IMR-90 (cell line): ENCODE measurements at regions not wholly inside any gene's neighbourhood (a gene's known extent, or its start where the extent isn't known, plus 50 kb on each side); places are given as distances from the start of the nearest gene placed in this dataset.

Experiments used
- ATAC-seq: fragments of 200-7000 bp; cut with Tn5 transposase; 2 replicates; pipeline ENCODE4 v1.9.1; 2020; ENCODE audit warnings: low read depth, mild to moderate bottlenecking, moderate library complexity
- BruUV-seq: library from RNA; stranded (reverse); fragments of 400-500 nt; replicated peaks from 2 replicates; lab custom pipeline; 2021; lab: Mats Ljungman, UMichigan
- CTCF ChIA-PET: fragments of 300-600 bp; formaldehyde crosslinking; extraction: SDS; loops from one replicate; lab custom pipeline; 2021; ENCODE audit warnings: antibody characterized with exemption; lab: Yijun Ruan, JAX
- POLR2A ChIA-PET: fragments of 300-600 bp; sonication (Branson Sonifier 250); formaldehyde crosslinking; loops from one replicate; lab custom pipeline; 2022; ENCODE audit warnings: antibody characterized with exemption; ENCODE audit not compliant: unreplicated experiment; lab: Charles Lee
- DNase-seq: peaks from one replicate; pipeline ENCODE4 v3.0.0; 2013
- H2AFZ ChIP-seq: replicated peaks from 2 replicates; pipeline ENCODE3; 2013; ENCODE audit warnings: low read length, mild to moderate bottlenecking; ENCODE audit not compliant: poor library complexity
- H2AK5ac ChIP-seq: 2 replicates; pipeline ENCODE4 v1.6.1; 2013; ENCODE audit warnings: low read depth, low read length, inconsistent platforms
- H2AK9ac ChIP-seq: replicated peaks from 2 replicates; pipeline ENCODE3; 2013; ENCODE audit warnings: mild to moderate bottlenecking, low read depth, low read length, moderate library complexity; ENCODE audit not compliant: poor library complexity
- H2BK120ac ChIP-seq: 2 replicates; pipeline ENCODE4 v1.6.1; 2013; ENCODE audit warnings: low read depth, low read length, inconsistent platforms
- H2BK15ac ChIP-seq: 3 replicates; pipeline ENCODE4 v1.6.1; 2013; ENCODE audit warnings: low read depth, low read length, inconsistent platforms
- H2BK20ac ChIP-seq: 2 replicates; pipeline ENCODE4 v1.6.1; 2013; ENCODE audit warnings: low read depth, mild to moderate bottlenecking, inconsistent platforms, low read length, moderate library complexity
- H2BK5ac ChIP-seq: 2 replicates; pipeline ENCODE4 v1.6.1; 2013; ENCODE audit warnings: mild to moderate bottlenecking, low read depth, low read length, inconsistent platforms; ENCODE audit not compliant: poor library complexity, severe bottlenecking
- H3K14ac ChIP-seq: replicated peaks from 2 replicates; pipeline ENCODE4 v1.6.1; 2013; ENCODE audit warnings: low read depth, low read length, inconsistent platforms
- H3K18ac ChIP-seq: 2 replicates; pipeline ENCODE4 v1.6.1; 2013; ENCODE audit warnings: low read depth, low read length, control low read depth
- H3K23ac ChIP-seq: 2 replicates; pipeline ENCODE4 v1.6.1; 2013; ENCODE audit warnings: low read depth, low read length, inconsistent platforms
- H3K27ac ChIP-seq: 2 replicates; pipeline ENCODE4 v1.5.1; 2013; ENCODE audit warnings: mild to moderate bottlenecking, control low read depth, low read length; ENCODE audit not compliant: insufficient read depth
- H3K27me3 ChIP-seq: 2 replicates; pipeline ENCODE4 v1.6.1; 2013; ENCODE audit warnings: low read length; ENCODE audit not compliant: control insufficient read depth, insufficient read depth
- H3K36me3 ChIP-seq: 2 replicates; pipeline ENCODE4 v1.6.1; 2013; ENCODE audit warnings: low read length, mixed read lengths; ENCODE audit not compliant: control insufficient read depth, insufficient read depth
- H3K4ac ChIP-seq: 2 replicates; pipeline ENCODE4 v1.6.1; 2013; ENCODE audit warnings: low read depth, low read length, inconsistent platforms
- H3K4me1 ChIP-seq: 2 replicates; pipeline ENCODE4 v1.6.1; 2013; ENCODE audit warnings: low read length, mixed read lengths; ENCODE audit not compliant: control insufficient read depth, insufficient read depth
- H3K4me2 ChIP-seq: 2 replicates; pipeline ENCODE4 v1.6.1; 2013; ENCODE audit warnings: low read depth, mild to moderate bottlenecking, control low read depth, low read length, moderate library complexity
- H3K4me3 ChIP-seq: 2 replicates; pipeline ENCODE4 v1.5.1; 2013; ENCODE audit warnings: low read depth, mild to moderate bottlenecking, control low read depth, low read length, moderate library complexity; ENCODE audit not compliant: insufficient read depth
- H3K56ac ChIP-seq: 2 replicates; pipeline ENCODE4 v1.6.1; 2013; ENCODE audit warnings: low read length, inconsistent platforms; ENCODE audit not compliant: insufficient read depth; ENCODE audit errors: extremely low read depth
- H3K79me1 ChIP-seq, 2 experiments: 2 replicates each; pipeline ENCODE4 v1.6.1; 2013; ENCODE audit warnings: low read length in 2 of 2, inconsistent platforms in 1 of 2, low read depth in 1 of 2
- H3K9ac ChIP-seq: 2 replicates; pipeline ENCODE4 v1.6.1; 2013; ENCODE audit warnings: low read depth, low read length, control low read depth
- H3K9me1 ChIP-seq: 2 replicates; pipeline ENCODE4 v1.6.1; 2013; ENCODE audit warnings: low read length, inconsistent platforms; ENCODE audit not compliant: insufficient read depth
- H3K9me3 ChIP-seq: 2 replicates; pipeline ENCODE4 v1.6.1; 2013; ENCODE audit warnings: low read length; ENCODE audit not compliant: control insufficient read depth, insufficient read depth
- H4K20me1 ChIP-seq: 2 replicates; pipeline ENCODE4 v1.6.1; 2013; ENCODE audit warnings: low read length, inconsistent platforms; ENCODE audit not compliant: insufficient read depth
- H4K5ac ChIP-seq: 2 replicates; pipeline ENCODE4 v1.6.1; 2013; ENCODE audit warnings: mild to moderate bottlenecking, low read depth, low read length, control low read depth
- H4K8ac ChIP-seq, 2 experiments: 2 replicates each; pipeline ENCODE4 v1.6.1; 2013; ENCODE audit warnings: low read depth in 2 of 2, low read length in 2 of 2, control low read depth in 1 of 2, inconsistent platforms in 1 of 2
- H4K91ac ChIP-seq: 2 replicates; pipeline ENCODE4 v1.6.1; 2013; ENCODE audit warnings: low read depth, low read length, inconsistent platforms; ENCODE audit not compliant: insufficient read depth
- BHLHE40 ChIP-seq: fragments of 150-350 bp; IDR thresholded peaks from 2 replicates; pipeline ENCODE4 v1.6.1; 2016; ENCODE audit warnings: mild to moderate bottlenecking, low read depth, low read length
- CEBPB ChIP-seq: IDR thresholded peaks from 2 replicates; pipeline ENCODE4 v1.6.1; 2012; ENCODE audit warnings: low read depth, low read length, improper control_type of control experiment
- CHD1 ChIP-seq: IDR thresholded peaks from 2 replicates; pipeline ENCODE4 v1.6.1; 2012; ENCODE audit warnings: low read depth, low read length, improper control_type of control experiment
- FOS ChIP-seq: fragments of 150-350 bp; IDR thresholded peaks from 2 replicates; pipeline ENCODE4 v1.6.1; 2016; ENCODE audit warnings: low read depth, low read length
- MAFK ChIP-seq: IDR thresholded peaks from 2 replicates; pipeline ENCODE4 v1.6.1; 2012; ENCODE audit warnings: low read depth, low read length, improper control_type of control experiment
- MAZ ChIP-seq: IDR thresholded peaks from 2 replicates; pipeline ENCODE4 v1.6.1; 2012; ENCODE audit warnings: low read depth, mild to moderate bottlenecking, low read length, improper control_type of control experiment, moderate library complexity, borderline replicate concordance
- MXI1 ChIP-seq: IDR thresholded peaks from 2 replicates; pipeline ENCODE4 v1.6.1; 2012; ENCODE audit warnings: low read depth, mild to moderate bottlenecking, low read length, moderate library complexity, borderline replicate concordance
- NFE2L2 ChIP-seq: fragments of 150-350 bp; IDR thresholded peaks from 2 replicates; pipeline ENCODE4 v1.6.1; 2016; ENCODE audit warnings: low read depth, mild to moderate bottlenecking, low read length
- POLR2A ChIP-seq: IDR thresholded peaks from 2 replicates; pipeline ENCODE4 v1.6.1; 2012; ENCODE audit warnings: mild to moderate bottlenecking, low read depth, low read length
- RAD21 ChIP-seq: IDR thresholded peaks from 2 replicates; pipeline ENCODE4 v1.6.1; 2012; ENCODE audit warnings: low read length, improper control_type of control experiment
- RCOR1 ChIP-seq: IDR thresholded peaks from 2 replicates; pipeline ENCODE4 v1.6.1; 2012; ENCODE audit warnings: mild to moderate bottlenecking, low read length, improper control_type of control experiment; ENCODE audit not compliant: insufficient replicate concordance
- RFX5 ChIP-seq: IDR thresholded peaks from 2 replicates; pipeline ENCODE4 v1.8.0; 2012; ENCODE audit warnings: low read depth, mild to moderate bottlenecking, low read length, moderate library complexity
- SMC3 ChIP-seq: fragments of 150-350 bp; IDR thresholded peaks from 2 replicates; pipeline ENCODE4 v1.6.1; 2016; ENCODE audit warnings: low read depth, mild to moderate bottlenecking, antibody characterized with exemption, low read length, moderate library complexity
- USF2 ChIP-seq: fragments of 150-350 bp; IDR thresholded peaks from 2 replicates; pipeline ENCODE4 v1.6.1; 2017; ENCODE audit warnings: mild to moderate bottlenecking, antibody characterized with exemption, low read length, low read depth
- WGBS, 2 experiments: methylation state at CpG; one replicate each; pipeline versions ENCODE4 v1.1.5 to v1.1.7; 2013; ENCODE audit warnings: missing lambda C conversion rate in 2 of 2; ENCODE audit not compliant: insufficient read length in 1 of 2; ENCODE audit errors: extremely low coverage in 2 of 2; 5-methylcytosine and 5-hydroxymethylcytosine counted together
- dilution Hi-C: fragments of 300-500 bp; cut with HindIII; formaldehyde crosslinking; loops from one replicate; pipeline ENCODE4 v1.14.3; 2018; ENCODE audit warnings: low sequenced_read_pairs; ENCODE audit not compliant: unreplicated experiment
- in situ Hi-C: fragments of 300-500 bp; cut with MboI; formaldehyde crosslinking; loops from 3 replicates; pipeline ENCODE4 v1.14.3; 2019; ENCODE audit warnings: low sequenced_read_pairs, inconsistent platforms, mixed read lengths
- intact Hi-C: fragments of 100-400 bp; cut with micrococcal nuclease; formaldehyde crosslinking; loops from 2 replicates; pipeline ENCODE4 v1.10.0; 2022
- TF ChIP-seq, protein P1 (sequence below): fragments of 150-350 bp; IDR thresholded peaks from 2 replicates; pipeline ENCODE4 v1.6.1; 2016; ENCODE audit warnings: low read depth, mild to moderate bottlenecking, low read length, moderate library complexity, borderline replicate concordance
- TF ChIP-seq, protein P2 (sequence below): conservative IDR thresholded peaks from 2 replicates; pipeline ENCODE4 v1.5.1; 2012; ENCODE audit warnings: mild to moderate bottlenecking, low read depth, low read length, improper control_type of control experiment

DNA sequence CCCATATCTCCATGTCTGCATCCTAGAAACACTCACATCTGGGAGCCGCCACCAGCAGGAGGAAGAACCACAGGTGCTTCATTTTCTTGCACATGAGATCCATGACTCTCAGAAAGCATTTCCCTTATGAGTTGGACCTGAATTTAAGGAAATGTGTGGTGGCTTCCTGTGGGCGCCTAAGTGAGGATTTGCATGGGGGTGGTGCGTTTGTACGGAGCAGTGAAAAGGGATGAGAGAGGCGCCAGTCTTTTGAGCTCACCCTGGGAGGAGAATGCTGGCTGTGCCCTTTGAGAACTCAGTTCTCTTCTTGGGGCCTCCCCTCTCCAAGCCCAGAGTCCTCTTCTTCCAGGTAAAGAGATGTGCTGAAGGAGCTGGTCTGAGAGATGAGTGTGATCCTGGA lies 895.7 kb downstream of the TMEM121 start:
- H4K91ac ChIP-seq = no peak overlapping the region
- H2BK15ac ChIP-seq = no peak overlapping the region
- POLR2A ChIA-PET = no interaction called here
- no peak overlapping the region for H3K27ac ChIP-seq
- in situ Hi-C loops = no loop called here
- intact Hi-C loops = no loop called here
- H4K8ac ChIP-seq = no peak overlapping the region
- TF ChIP-seq RAD21 = no peak
- TF ChIP-seq MAFK = no peak
- no peak for TF ChIP-seq CEBPB
- no peak for TF ChIP-seq RCOR1
- no peak for TF ChIP-seq SMC3
- TF ChIP-seq, protein P1, sequence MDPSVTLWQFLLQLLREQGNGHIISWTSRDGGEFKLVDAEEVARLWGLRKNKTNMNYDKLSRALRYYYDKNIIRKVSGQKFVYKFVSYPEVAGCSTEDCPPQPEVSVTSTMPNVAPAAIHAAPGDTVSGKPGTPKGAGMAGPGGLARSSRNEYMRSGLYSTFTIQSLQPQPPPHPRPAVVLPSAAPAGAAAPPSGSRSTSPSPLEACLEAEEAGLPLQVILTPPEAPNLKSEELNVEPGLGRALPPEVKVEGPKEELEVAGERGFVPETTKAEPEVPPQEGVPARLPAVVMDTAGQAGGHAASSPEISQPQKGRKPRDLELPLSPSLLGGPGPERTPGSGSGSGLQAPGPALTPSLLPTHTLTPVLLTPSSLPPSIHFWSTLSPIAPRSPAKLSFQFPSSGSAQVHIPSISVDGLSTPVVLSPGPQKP = no peak
- no peak for TF ChIP-seq CHD1
- no peak for TF ChIP-seq USF2
- TF ChIP-seq BHLHE40 = no peak
- TF ChIP-seq NFE2L2 = no peak
- no peak for TF ChIP-seq RFX5
- TF ChIP-seq FOS = no peak
- no peak for TF ChIP-seq POLR2A
- no peak for TF ChIP-seq MAZ
- TF ChIP-seq, protein P2, sequence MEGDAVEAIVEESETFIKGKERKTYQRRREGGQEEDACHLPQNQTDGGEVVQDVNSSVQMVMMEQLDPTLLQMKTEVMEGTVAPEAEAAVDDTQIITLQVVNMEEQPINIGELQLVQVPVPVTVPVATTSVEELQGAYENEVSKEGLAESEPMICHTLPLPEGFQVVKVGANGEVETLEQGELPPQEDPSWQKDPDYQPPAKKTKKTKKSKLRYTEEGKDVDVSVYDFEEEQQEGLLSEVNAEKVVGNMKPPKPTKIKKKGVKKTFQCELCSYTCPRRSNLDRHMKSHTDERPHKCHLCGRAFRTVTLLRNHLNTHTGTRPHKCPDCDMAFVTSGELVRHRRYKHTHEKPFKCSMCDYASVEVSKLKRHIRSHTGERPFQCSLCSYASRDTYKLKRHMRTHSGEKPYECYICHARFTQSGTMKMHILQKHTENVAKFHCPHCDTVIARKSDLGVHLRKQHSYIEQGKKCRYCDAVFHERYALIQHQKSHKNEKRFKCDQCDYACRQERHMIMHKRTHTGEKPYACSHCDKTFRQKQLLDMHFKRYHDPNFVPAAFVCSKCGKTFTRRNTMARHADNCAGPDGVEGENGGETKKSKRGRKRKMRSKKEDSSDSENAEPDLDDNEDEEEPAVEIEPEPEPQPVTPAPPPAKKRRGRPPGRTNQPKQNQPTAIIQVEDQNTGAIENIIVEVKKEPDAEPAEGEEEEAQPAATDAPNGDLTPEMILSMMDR = no peak
- TF ChIP-seq MXI1 = no peak
- H3K4me3 ChIP-seq = no peak overlapping the region
- H3K14ac ChIP-seq = no peak overlapping the region
- no peaks in the 10 kb centered on the region for H3K4me1 ChIP-seq
- no peak for DNase-seq
- no peaks in the 10 kb centered on the region for H3K9me1 ChIP-seq
- H2AFZ ChIP-seq = no peak overlapping the region
- dilution Hi-C loops = no loop called here
- H3K18ac ChIP-seq = no peak overlapping the region
- H3K36me3 ChIP-seq = no peaks in the 10 kb centered on the region
- no peak overlapping the region for H2BK5ac ChIP-seq
- no peaks in the 10 kb centered on the region for H3K27me3 ChIP-seq
- WGBS, 2 experiments = no CpG with 5 or more reads among the region's 5 CpGs
- H2AK5ac ChIP-seq = no peak overlapping the region
- H2AK9ac ChIP-seq = no peak overlapping the region
- H3K56ac ChIP-seq = no peak overlapping the region
- H2BK120ac ChIP-seq = no peak overlapping the region
- CTCF ChIA-PET = no interaction called here
- no peak overlapping the region for H3K4ac ChIP-seq
- H4K5ac ChIP-seq = no peak overlapping the region
- H3K9me3 ChIP-seq = peaks cover 2% of the 10 kb centered on the region; the same call in 1 of the 2 replicates
- H3K79me1 ChIP-seq = no peaks in the 10 kb centered on the region
- no TSS peak for BruUV-seq
- no peak overlapping the region for H3K9ac ChIP-seq
- H3K23ac ChIP-seq = no peak overlapping the region
- no peaks in the 10 kb centered on the region for H4K20me1 ChIP-seq
- no peak for ATAC-seq
- H2BK20ac ChIP-seq = no peak overlapping the region
- H3K4me2 ChIP-seq = no peak overlapping the region
